GM23338 (cell line): ENCODE measurements at regions not wholly inside any gene's neighbourhood (a gene's known extent, or its start where the extent isn't known, plus 50 kb on each side); places are given as distances from the start of the nearest gene placed in this dataset.

Experiments
- ATAC-seq: fragments of 200-7000 bp; cut with Tn5 transposase; 3 replicates; pipeline ENCODE4 v1.9.1; 2020
- DNase-seq: peaks from one replicate; pipeline ENCODE4 v3.0.0-alpha.2; 2015; ENCODE audit warnings: low spot score
- H2AFZ ChIP-seq: fragments of 200-600 bp; sonication (generic); 2 replicates; pipeline ENCODE4 v1.8.0; 2016; ENCODE audit warnings: antibody characterized with exemption, mild to moderate bottlenecking, moderate library complexity
- H3F3A ChIP-seq: fragments of 200-600 bp; sonication (generic); replicated peaks from 2 replicates; pipeline ENCODE4 v1.8.0; 2017; ENCODE audit warnings: antibody characterized with exemption, mixed run types, low read depth
- H3K27ac ChIP-seq: fragments of 200-600 bp; sonication (generic); 2 replicates; pipeline ENCODE4 v1.6.1; 2016; ENCODE audit warnings: low read depth
- H3K27me3 ChIP-seq: fragments of 200-600 bp; sonication (generic); 2 replicates; pipeline ENCODE4 v1.8.0; 2016; ENCODE audit warnings: mild to moderate bottlenecking, mixed run types, moderate library complexity; ENCODE audit not compliant: insufficient read depth
- H3K36me3 ChIP-seq: fragments of 200-600 bp; sonication (generic); 2 replicates; pipeline ENCODE4 v1.8.0; 2016; ENCODE audit warnings: mild to moderate bottlenecking; ENCODE audit not compliant: insufficient read depth
- H3K4me1 ChIP-seq: fragments of 200-600 bp; sonication (generic); 2 replicates; pipeline ENCODE4 v1.8.0; 2016; ENCODE audit warnings: mild to moderate bottlenecking, moderate library complexity; ENCODE audit not compliant: insufficient read depth
- H3K4me2 ChIP-seq: fragments of 200-600 bp; sonication (generic); 2 replicates; pipeline ENCODE4 v1.7.1; 2017; ENCODE audit warnings: mixed run types
- H3K4me3 ChIP-seq: fragments of 200-600 bp; sonication (generic); 2 replicates; pipeline ENCODE4 v1.6.1; 2016; ENCODE audit warnings: mixed run types
- H3K79me2 ChIP-seq: fragments of 200-600 bp; sonication (generic); replicated peaks from 2 replicates; pipeline ENCODE4 v1.8.0; 2017; ENCODE audit warnings: mild to moderate bottlenecking; ENCODE audit not compliant: insufficient read depth
- H3K9me2 ChIP-seq: fragments of 200-600 bp; sonication (generic); 2 replicates; pipeline ENCODE4 v1.8.0; 2017; ENCODE audit not compliant: insufficient read depth
- H4K20me1 ChIP-seq: fragments of 200-600 bp; sonication (generic); replicated peaks from 2 replicates; pipeline ENCODE4 v1.8.0; 2017; ENCODE audit warnings: mild to moderate bottlenecking; ENCODE audit not compliant: insufficient read depth
- H3K27ac Mint-ChIP-seq: 2 replicates; pipeline ENCODE4 v1.8.0; 2020; ENCODE audit warnings: inconsistent platforms, mild to moderate bottlenecking, moderate library complexity, mixed read lengths
- H3K27me3 Mint-ChIP-seq: 3 replicates; pipeline ENCODE4 v1.8.0; 2022; ENCODE audit warnings: low read depth, mild to moderate bottlenecking, moderate library complexity, mixed read lengths, inconsistent platforms; ENCODE audit not compliant: insufficient read depth, poor library complexity
- H3K36me3 Mint-ChIP-seq: 3 replicates; pipeline ENCODE4 v1.8.0; 2021; ENCODE audit warnings: low read depth, mild to moderate bottlenecking, inconsistent platforms, moderate library complexity, mixed read lengths
- H3K4me1 Mint-ChIP-seq: 3 replicates; pipeline ENCODE4 v1.8.0; 2020; ENCODE audit warnings: mild to moderate bottlenecking, inconsistent platforms, mixed read lengths
- H3K4me3 Mint-ChIP-seq: 3 replicates; pipeline ENCODE4 v1.8.0; 2021; ENCODE audit warnings: moderate library complexity, mild to moderate bottlenecking, inconsistent platforms, mixed read lengths
- H3K9me3 Mint-ChIP-seq: 3 replicates; pipeline ENCODE4 v1.8.0; 2020; ENCODE audit warnings: moderate library complexity, mild to moderate bottlenecking, inconsistent platforms, mixed read lengths
- CTCF ChIP-seq, 2 experiments: fragments of 200-600 bp in 1 of 2; sonication (generic) in 1 of 2; conservative IDR thresholded peaks; 2 replicates each; pipeline versions ENCODE4 v1.5.1 to v1.6.1; 2016 to 2017; ENCODE audit warnings: antibody characterized with exemption in 2 of 2, low read depth in 2 of 2, mild to moderate bottlenecking in 2 of 2, moderate library complexity in 1 of 2
- ETS1 ChIP-seq: IDR thresholded peaks from 2 replicates; pipeline ENCODE4 v1.6.1; 2016; ENCODE audit warnings: antibody characterized with exemption
- EZH2 ChIP-seq: fragments of 200-600 bp; sonication (generic); IDR thresholded peaks from one replicate; pipeline ENCODE4 v1.8.0; 2017; ENCODE audit warnings: antibody characterized with exemption, mild to moderate bottlenecking, low read depth; ENCODE audit not compliant: unreplicated experiment
- EZH2phosphoT487 ChIP-seq: fragments of 200-600 bp; sonication (generic); IDR thresholded peaks from one replicate; pipeline ENCODE4 v1.8.1; 2018; ENCODE audit warnings: antibody characterized with exemption; ENCODE audit not compliant: unreplicated experiment
- JUNB ChIP-seq: IDR thresholded peaks from one replicate; pipeline ENCODE4 v1.6.1; 2016; ENCODE audit warnings: antibody characterized with exemption; ENCODE audit not compliant: unreplicated experiment
- ZNF114 ChIP-seq: fragments of 250-450 bp; sonication (Bioruptor Pico); IDR thresholded peaks from 2 replicates; pipeline ENCODE4 v1.5.0; 2020; ENCODE audit warnings: mild to moderate bottlenecking, moderate library complexity
- TF ChIP-seq, protein P1 (sequence below): fragments of 250-450 bp; sonication (Bioruptor Pico); IDR thresholded peaks from 2 replicates; pipeline ENCODE4 v1.5.0; 2020; ENCODE audit warnings: mild to moderate bottlenecking, moderate library complexity
- TF ChIP-seq, protein P2 (sequence below): IDR thresholded peaks from one replicate; pipeline ENCODE4 v1.6.1; 2018; ENCODE audit warnings: antibody characterized with exemption; ENCODE audit not compliant: unreplicated experiment

DNA sequence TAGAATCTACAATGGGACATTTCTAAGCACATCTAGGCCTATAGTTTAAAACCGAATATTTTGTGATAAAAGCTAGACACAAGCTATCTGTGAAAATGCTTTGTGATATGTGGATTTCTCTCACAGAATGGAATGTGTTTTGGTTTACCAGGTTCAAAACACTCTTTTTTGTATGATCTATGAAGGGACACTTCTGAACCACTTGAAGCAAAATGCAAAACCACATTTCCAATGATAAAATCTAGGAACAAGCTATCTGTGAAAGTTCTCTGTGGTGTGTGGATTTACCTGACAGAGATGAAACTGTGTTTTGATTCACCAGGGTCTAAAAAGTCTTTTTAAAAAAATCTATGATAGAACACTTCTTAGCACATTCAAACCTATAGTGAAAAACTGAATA, 2192.4 kb downstream of the TP53TG3F start:
- Histone ChIP-seq H3F3A (no peaks in the 10 kb centered on the region), H3K4me1 (no peaks in the 10 kb centered on the region), H3K79me2 (no peaks in the 10 kb centered on the region), H3K36me3 (peaks cover 7% of the 10 kb centered on the region), H3K27me3 (no peaks in the 10 kb centered on the region), H3K9me2 (no peaks in the 10 kb centered on the region), H3K4me3 (no peak overlapping the region), H4K20me1 (no peaks in the 10 kb centered on the region), H2AFZ (no peak overlapping the region), H3K27ac (no peak overlapping the region), H3K4me2 (no peak overlapping the region)
- H3K27me3 Mint-ChIP-seq = no peaks in the 10 kb centered on the region
- DNase-seq = no peak
- no peak overlapping the region for H3K4me3 Mint-ChIP-seq
- TF ChIP-seq CTCF (conservative IDR thresholded peaks at IDR 0.05; ENCODE audit: low read depth in 2 of 2) (no peak), ZNF114 (CRISPR knock-in tag) (no peak), EZH2 (no peak), EZH2phosphoT487 (no peak), ETS1 (no peak), JUNB (no peak)
- TF ChIP-seq, protein P1, sequence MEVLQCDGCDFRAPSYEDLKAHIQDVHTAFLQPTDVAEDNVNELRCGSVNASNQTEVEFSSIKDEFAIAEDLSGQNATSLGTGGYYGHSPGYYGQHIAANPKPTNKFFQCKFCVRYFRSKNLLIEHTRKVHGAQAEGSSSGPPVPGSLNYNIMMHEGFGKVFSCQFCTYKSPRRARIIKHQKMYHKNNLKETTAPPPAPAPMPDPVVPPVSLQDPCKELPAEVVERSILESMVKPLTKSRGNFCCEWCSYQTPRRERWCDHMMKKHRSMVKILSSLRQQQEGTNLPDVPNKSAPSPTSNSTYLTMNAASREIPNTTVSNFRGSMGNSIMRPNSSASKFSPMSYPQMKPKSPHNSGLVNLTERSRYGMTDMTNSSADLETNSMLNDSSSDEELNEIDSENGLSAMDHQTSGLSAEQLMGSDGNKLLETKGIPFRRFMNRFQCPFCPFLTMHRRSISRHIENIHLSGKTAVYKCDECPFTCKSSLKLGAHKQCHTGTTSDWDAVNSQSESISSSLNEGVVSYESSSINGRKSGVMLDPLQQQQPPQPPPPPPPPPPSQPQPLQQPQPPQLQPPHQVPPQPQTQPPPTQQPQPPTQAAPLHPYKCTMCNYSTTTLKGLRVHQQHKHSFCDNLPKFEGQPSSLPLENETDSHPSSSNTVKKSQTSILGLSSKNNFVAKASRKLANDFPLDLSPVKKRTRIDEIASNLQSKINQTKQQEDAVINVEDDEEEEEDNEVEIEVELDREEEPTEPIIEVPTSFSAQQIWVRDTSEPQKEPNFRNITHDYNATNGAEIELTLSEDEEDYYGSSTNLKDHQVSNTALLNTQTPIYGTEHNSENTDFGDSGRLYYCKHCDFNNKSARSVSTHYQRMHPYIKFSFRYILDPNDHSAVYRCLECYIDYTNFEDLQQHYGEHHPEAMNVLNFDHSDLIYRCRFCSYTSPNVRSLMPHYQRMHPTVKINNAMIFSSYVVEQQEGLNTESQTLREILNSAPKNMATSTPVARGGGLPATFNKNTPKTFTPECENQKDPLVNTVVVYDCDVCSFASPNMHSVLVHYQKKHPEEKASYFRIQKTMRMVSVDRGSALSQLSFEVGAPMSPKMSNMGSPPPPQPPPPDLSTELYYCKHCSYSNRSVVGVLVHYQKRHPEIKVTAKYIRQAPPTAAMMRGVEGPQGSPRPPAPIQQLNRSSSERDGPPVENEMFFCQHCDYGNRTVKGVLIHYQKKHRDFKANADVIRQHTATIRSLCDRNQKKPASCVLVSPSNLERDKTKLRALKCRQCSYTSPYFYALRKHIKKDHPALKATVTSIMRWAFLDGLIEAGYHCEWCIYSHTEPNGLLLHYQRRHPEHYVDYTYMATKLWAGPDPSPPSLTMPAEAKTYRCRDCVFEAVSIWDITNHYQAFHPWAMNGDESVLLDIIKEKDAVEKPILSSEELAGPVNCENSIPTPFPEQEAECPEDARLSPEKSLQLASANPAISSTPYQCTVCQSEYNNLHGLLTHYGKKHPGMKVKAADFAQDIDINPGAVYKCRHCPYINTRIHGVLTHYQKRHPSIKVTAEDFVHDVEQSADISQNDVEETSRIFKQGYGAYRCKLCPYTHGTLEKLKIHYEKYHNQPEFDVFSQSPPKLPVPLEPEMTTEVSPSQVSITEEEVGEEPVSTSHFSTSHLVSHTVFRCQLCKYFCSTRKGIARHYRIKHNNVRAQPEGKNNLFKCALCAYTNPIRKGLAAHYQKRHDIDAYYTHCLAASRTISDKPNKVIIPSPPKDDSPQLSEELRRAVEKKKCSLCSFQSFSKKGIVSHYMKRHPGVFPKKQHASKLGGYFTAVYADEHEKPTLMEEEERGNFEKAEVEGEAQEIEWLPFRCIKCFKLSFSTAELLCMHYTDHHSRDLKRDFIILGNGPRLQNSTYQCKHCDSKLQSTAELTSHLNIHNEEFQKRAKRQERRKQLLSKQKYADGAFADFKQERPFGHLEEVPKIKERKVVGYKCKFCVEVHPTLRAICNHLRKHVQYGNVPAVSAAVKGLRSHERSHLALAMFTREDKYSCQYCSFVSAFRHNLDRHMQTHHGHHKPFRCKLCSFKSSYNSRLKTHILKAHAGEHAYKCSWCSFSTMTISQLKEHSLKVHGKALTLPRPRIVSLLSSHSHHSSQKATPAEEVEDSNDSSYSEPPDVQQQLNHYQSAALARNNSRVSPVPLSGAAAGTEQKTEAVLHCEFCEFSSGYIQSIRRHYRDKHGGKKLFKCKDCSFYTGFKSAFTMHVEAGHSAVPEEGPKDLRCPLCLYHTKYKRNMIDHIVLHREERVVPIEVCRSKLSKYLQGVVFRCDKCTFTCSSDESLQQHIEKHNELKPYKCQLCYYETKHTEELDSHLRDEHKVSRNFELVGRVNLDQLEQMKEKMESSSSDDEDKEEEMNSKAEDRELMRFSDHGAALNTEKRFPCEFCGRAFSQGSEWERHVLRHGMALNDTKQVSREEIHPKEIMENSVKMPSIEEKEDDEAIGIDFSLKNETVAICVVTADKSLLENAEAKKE = no peak
- TF ChIP-seq, protein P2, sequence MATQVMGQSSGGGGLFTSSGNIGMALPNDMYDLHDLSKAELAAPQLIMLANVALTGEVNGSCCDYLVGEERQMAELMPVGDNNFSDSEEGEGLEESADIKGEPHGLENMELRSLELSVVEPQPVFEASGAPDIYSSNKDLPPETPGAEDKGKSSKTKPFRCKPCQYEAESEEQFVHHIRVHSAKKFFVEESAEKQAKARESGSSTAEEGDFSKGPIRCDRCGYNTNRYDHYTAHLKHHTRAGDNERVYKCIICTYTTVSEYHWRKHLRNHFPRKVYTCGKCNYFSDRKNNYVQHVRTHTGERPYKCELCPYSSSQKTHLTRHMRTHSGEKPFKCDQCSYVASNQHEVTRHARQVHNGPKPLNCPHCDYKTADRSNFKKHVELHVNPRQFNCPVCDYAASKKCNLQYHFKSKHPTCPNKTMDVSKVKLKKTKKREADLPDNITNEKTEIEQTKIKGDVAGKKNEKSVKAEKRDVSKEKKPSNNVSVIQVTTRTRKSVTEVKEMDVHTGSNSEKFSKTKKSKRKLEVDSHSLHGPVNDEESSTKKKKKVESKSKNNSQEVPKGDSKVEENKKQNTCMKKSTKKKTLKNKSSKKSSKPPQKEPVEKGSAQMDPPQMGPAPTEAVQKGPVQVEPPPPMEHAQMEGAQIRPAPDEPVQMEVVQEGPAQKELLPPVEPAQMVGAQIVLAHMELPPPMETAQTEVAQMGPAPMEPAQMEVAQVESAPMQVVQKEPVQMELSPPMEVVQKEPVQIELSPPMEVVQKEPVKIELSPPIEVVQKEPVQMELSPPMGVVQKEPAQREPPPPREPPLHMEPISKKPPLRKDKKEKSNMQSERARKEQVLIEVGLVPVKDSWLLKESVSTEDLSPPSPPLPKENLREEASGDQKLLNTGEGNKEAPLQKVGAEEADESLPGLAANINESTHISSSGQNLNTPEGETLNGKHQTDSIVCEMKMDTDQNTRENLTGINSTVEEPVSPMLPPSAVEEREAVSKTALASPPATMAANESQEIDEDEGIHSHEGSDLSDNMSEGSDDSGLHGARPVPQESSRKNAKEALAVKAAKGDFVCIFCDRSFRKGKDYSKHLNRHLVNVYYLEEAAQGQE = no peak
- H3K27ac Mint-ChIP-seq = no peak overlapping the region
- no peaks in the 10 kb centered on the region for H3K4me1 Mint-ChIP-seq
- H3K9me3 Mint-ChIP-seq = peaks cover 88% of the 10 kb centered on the region
- no peak for ATAC-seq
- H3K36me3 Mint-ChIP-seq = peaks cover 3% of the 10 kb centered on the region; the same call in 1 of the 3 replicates
